Astrocyte (in vitro differentiated cells and primary cell): ENCODE measurements at regions not wholly inside any gene's neighbourhood (a gene's known extent, or its start where the extent isn't known, plus 50 kb on each side); places are given as distances from the start of the nearest gene placed in this dataset.

Experiments
- DNase-seq: peaks from one replicate; pipeline ENCODE4 v3.0.0-alpha.2; 2010; ENCODE audit warnings: low read depth
- FAIRE-seq: peaks from 2 replicates; lab custom pipeline; 2011; peaks lifted over from hg19 to GRCh38; lab: Jason Lieb, UNC
- H2AFZ ChIP-seq: 2 replicates; pipeline ENCODE4 v1.6.0; 2012; ENCODE audit warnings: low read depth, low read length, inconsistent platforms
- H3K27ac ChIP-seq: 2 replicates; pipeline ENCODE4 v1.5.1; 2011; ENCODE audit warnings: low read depth, low read length, inconsistent platforms
- H3K27me3 ChIP-seq: 2 replicates; pipeline ENCODE4 v1.6.0; 2011; ENCODE audit warnings: low read length, inconsistent platforms; ENCODE audit not compliant: insufficient read depth
- H3K36me3 ChIP-seq: 2 replicates; pipeline ENCODE4 v1.5.1; 2011; ENCODE audit warnings: low read length, inconsistent platforms; ENCODE audit not compliant: insufficient read depth
- H3K4me1 ChIP-seq: 2 replicates; pipeline ENCODE4 v1.5.1; 2011; ENCODE audit warnings: low read length, inconsistent platforms; ENCODE audit not compliant: insufficient read depth
- H3K4me2 ChIP-seq: 2 replicates; pipeline ENCODE4 v1.6.0; 2012; ENCODE audit warnings: low read length, inconsistent platforms
- H3K4me3 ChIP-seq: 2 replicates; pipeline ENCODE4 v1.5.1; 2011; ENCODE audit warnings: low read depth, mild to moderate bottlenecking, low read length, inconsistent platforms; ENCODE audit not compliant: insufficient read depth
- H3K79me2 ChIP-seq: 2 replicates; pipeline ENCODE4 v1.6.0; 2012; ENCODE audit warnings: mild to moderate bottlenecking, low read length, inconsistent platforms; ENCODE audit not compliant: insufficient read depth
- H3K9ac ChIP-seq: 2 replicates; pipeline ENCODE4 v1.6.0; 2012; ENCODE audit warnings: mild to moderate bottlenecking, low read length, inconsistent platforms
- H3K9me3 ChIP-seq: 2 replicates; pipeline ENCODE4 v1.5.1; 2012; ENCODE audit warnings: low read depth, mild to moderate bottlenecking, low read length, inconsistent platforms; ENCODE audit not compliant: insufficient read depth
- H4K20me1 ChIP-seq: 2 replicates; pipeline ENCODE4 v1.6.0; 2012; ENCODE audit warnings: low read length, inconsistent platforms; ENCODE audit not compliant: insufficient read depth
- H3K27ac Mint-ChIP-seq: one replicate; pipeline ENCODE4 v1.8.0; 2021; ENCODE audit warnings: mild to moderate bottlenecking, mixed read lengths; ENCODE audit not compliant: unreplicated experiment
- H3K27me3 Mint-ChIP-seq: one replicate; pipeline ENCODE4 v1.8.0; 2021; ENCODE audit warnings: low read depth, mixed read lengths; ENCODE audit not compliant: unreplicated experiment
- H3K36me3 Mint-ChIP-seq: one replicate; pipeline ENCODE4 v1.8.0; 2021; ENCODE audit warnings: low read depth, mixed read lengths; ENCODE audit not compliant: unreplicated experiment
- H3K4me1 Mint-ChIP-seq: one replicate; pipeline ENCODE4 v1.8.0; 2021; ENCODE audit warnings: low read depth, mixed read lengths; ENCODE audit not compliant: unreplicated experiment
- H3K4me3 Mint-ChIP-seq: one replicate; pipeline ENCODE4 v1.8.0; 2021; ENCODE audit warnings: mild to moderate bottlenecking, moderate library complexity, mixed read lengths; ENCODE audit not compliant: unreplicated experiment
- H3K9me3 Mint-ChIP-seq: one replicate; pipeline ENCODE4 v1.8.0; 2021; ENCODE audit warnings: mild to moderate bottlenecking, mixed read lengths; ENCODE audit not compliant: unreplicated experiment
- CTCF ChIP-seq: IDR thresholded peaks from 2 replicates; pipeline ENCODE4 v1.5.1; 2011; ENCODE audit warnings: low read depth, mild to moderate bottlenecking, inconsistent platforms, low read length, moderate library complexity; ENCODE audit not compliant: insufficient read depth
- EZH2 ChIP-seq: IDR thresholded peaks from 2 replicates; pipeline ENCODE4 v1.6.1; 2012; ENCODE audit warnings: mild to moderate bottlenecking, low read length, inconsistent platforms; ENCODE audit not compliant: insufficient read depth

GRCh38 chr2:8271461-8271860 lies 410.4 kb upstream of the ID2 start:
- Histone ChIP-seq H3K4me1 (no peaks in the 10 kb centered on the region), H3K27me3 (no peaks in the 10 kb centered on the region), H2AFZ (no peak overlapping the region), H3K79me2 (no peaks in the 10 kb centered on the region), H3K4me2 (no peak overlapping the region), H4K20me1 (no peaks in the 10 kb centered on the region), H3K9me3 (no peaks in the 10 kb centered on the region), H3K9ac (no peak overlapping the region), H3K4me3 (no peak overlapping the region), H3K36me3 (no peaks in the 10 kb centered on the region), H3K27ac (no peak overlapping the region)
- peaks cover 4% of the 10 kb centered on the region for H3K4me1 Mint-ChIP-seq
- H3K27ac Mint-ChIP-seq: no peak overlapping the region
- peaks cover 12% of the 10 kb centered on the region for H3K9me3 Mint-ChIP-seq
- H3K36me3 Mint-ChIP-seq: no peaks in the 10 kb centered on the region
- H3K4me3 Mint-ChIP-seq: no peak overlapping the region
- H3K27me3 Mint-ChIP-seq: peaks cover 9% of the 10 kb centered on the region
- FAIRE-seq (no peak), DNase-seq (no peak)
- TF ChIP-seq CTCF (no peak), EZH2 (no peak)

- Histone ChIP-seq H4K20me1 (no peaks in the 10 kb centered on the region), H3K27ac (no peak overlapping the region), H3K4me2 (no peak overlapping the region), H3K9me3 (no peaks in the 10 kb centered on the region), H3K36me3 (no peaks in the 10 kb centered on the region), H3K4me1 (no peaks in the 10 kb centered on the region), H3K9ac (no peak overlapping the region), H3K4me3 (no peak overlapping the region), H3K27me3 (peaks cover 2% of the 10 kb centered on the region), H2AFZ (no peak overlapping the region), H3K79me2 (no peaks in the 10 kb centered on the region)
- no peak for DNase-seq
- no peak for FAIRE-seq
- H3K4me1 Mint-ChIP-seq: no peaks in the 10 kb centered on the region
- peaks cover 1% of the 10 kb centered on the region for H3K36me3 Mint-ChIP-seq
- H3K27me3 Mint-ChIP-seq: peaks cover 38% of the 10 kb centered on the region
- peaks cover 12% of the 10 kb centered on the region for H3K9me3 Mint-ChIP-seq
- H3K27ac Mint-ChIP-seq: no peak overlapping the region
- TF ChIP-seq EZH2 (no peak), CTCF (no peak)
- H3K4me3 Mint-ChIP-seq: no peak overlapping the region
Measured at GRCh38 chr2:8276026-8276425, 405.8 kb upstream of the ID2 start.

- Histone ChIP-seq H3K9me3 (no peaks in the 10 kb centered on the region), H2AFZ (peak overlapping the region; percentile 47), H3K4me3 (no peak overlapping the region), H3K79me2 (no peaks in the 10 kb centered on the region), H3K4me1 (no peaks in the 10 kb centered on the region), H3K36me3 (no peaks in the 10 kb centered on the region), H3K27me3 (peaks cover 2% of the 10 kb centered on the region), H4K20me1 (no peaks in the 10 kb centered on the region), H3K4me2 (peak overlapping the region; percentile 3), H3K9ac (no peak overlapping the region), H3K27ac (no peak overlapping the region)
- DNase-seq: no peak
- Mint-ChIP-seq H3K4me1 (no peaks in the 10 kb centered on the region), H3K4me3 (no peak overlapping the region), H3K27ac (no peak overlapping the region), H3K9me3 (peaks cover 5% of the 10 kb centered on the region), H3K27me3 (peaks cover 35% of the 10 kb centered on the region), H3K36me3 (peaks cover 1% of the 10 kb centered on the region)
- no peak for TF ChIP-seq EZH2
- TF ChIP-seq CTCF: no peak
- FAIRE-seq: no peak
Measured at GRCh38 chr2:8277921-8278571, 403.8 kb upstream of the ID2 start.
